Panc1 (cell line): ENCODE measurements at regions not wholly inside any gene's neighbourhood (a gene's known extent, or its start where the extent isn't known, plus 50 kb on each side); places are given as distances from the start of the nearest gene placed in this dataset.

Source experiments
- POLR2AphosphoS5 ChIP-seq: IDR thresholded peaks from 2 replicates; pipeline ENCODE4 v1.6.1; 2012; ENCODE audit warnings: mild to moderate bottlenecking, low read depth, low read length, moderate library complexity
- SIN3A ChIP-seq: IDR thresholded peaks from 2 replicates; pipeline ENCODE4 v1.6.1; 2012; ENCODE audit warnings: low read depth, mild to moderate bottlenecking, low read length, moderate library complexity, borderline replicate concordance; ENCODE audit not compliant: insufficient read depth
- TCF7L2 ChIP-seq: IDR thresholded peaks from 2 replicates; pipeline ENCODE4 v1.6.1; 2011; ENCODE audit warnings: mild to moderate bottlenecking, low read depth, low read length, inconsistent platforms
- TF ChIP-seq, protein P1 (sequence below): fragments of 450-650 bp; IDR thresholded peaks from 2 replicates; pipeline ENCODE4 v1.5.1; 2017; ENCODE audit warnings: mild to moderate bottlenecking

DNA sequence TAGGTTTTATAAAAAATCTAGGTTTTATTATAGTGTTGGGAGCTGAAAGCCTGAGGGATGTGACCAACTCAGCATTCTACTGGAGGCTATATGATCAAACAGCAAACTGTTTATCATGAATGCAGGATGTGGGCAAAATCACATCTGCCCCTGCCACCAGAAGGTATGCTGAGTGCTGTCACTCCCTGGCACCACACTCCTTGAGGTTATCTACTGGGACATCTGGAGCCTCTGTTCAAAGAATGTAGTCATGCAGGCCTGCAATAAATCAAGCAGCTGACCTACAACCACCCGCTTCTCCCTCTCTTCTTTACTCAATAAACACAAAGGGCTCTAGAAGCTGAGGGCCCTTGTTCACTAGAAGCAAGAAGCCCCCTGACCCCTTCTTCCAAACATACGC, 328.4 kb upstream of the DDX18 start:
- TF ChIP-seq, protein P1, sequence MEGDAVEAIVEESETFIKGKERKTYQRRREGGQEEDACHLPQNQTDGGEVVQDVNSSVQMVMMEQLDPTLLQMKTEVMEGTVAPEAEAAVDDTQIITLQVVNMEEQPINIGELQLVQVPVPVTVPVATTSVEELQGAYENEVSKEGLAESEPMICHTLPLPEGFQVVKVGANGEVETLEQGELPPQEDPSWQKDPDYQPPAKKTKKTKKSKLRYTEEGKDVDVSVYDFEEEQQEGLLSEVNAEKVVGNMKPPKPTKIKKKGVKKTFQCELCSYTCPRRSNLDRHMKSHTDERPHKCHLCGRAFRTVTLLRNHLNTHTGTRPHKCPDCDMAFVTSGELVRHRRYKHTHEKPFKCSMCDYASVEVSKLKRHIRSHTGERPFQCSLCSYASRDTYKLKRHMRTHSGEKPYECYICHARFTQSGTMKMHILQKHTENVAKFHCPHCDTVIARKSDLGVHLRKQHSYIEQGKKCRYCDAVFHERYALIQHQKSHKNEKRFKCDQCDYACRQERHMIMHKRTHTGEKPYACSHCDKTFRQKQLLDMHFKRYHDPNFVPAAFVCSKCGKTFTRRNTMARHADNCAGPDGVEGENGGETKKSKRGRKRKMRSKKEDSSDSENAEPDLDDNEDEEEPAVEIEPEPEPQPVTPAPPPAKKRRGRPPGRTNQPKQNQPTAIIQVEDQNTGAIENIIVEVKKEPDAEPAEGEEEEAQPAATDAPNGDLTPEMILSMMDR = no peak
- TF ChIP-seq POLR2AphosphoS5 (no peak), SIN3A (no peak), TCF7L2 (no peak)
